GM21528 (cell line): ENCODE measurements at regions not wholly inside any gene's neighbourhood (a gene's known extent, or its start where the extent isn't known, plus 50 kb on each side); places are given as distances from the start of the nearest gene placed in this dataset.
"Not testable (repeated sequence)": the region's sequence is repeated elsewhere in the genome, so short reads cannot be mapped to it uniquely, and the experiment has no call there.

Source experiments
- ATAC-seq: cut with Tn5 transposase; IDR thresholded peaks from one replicate; pipeline ENCODE4 v1.9.1; 2021; ENCODE audit warnings: mild to moderate bottlenecking, moderate library complexity; ENCODE audit not compliant: unreplicated experiment, low FRiP score

DNA sequence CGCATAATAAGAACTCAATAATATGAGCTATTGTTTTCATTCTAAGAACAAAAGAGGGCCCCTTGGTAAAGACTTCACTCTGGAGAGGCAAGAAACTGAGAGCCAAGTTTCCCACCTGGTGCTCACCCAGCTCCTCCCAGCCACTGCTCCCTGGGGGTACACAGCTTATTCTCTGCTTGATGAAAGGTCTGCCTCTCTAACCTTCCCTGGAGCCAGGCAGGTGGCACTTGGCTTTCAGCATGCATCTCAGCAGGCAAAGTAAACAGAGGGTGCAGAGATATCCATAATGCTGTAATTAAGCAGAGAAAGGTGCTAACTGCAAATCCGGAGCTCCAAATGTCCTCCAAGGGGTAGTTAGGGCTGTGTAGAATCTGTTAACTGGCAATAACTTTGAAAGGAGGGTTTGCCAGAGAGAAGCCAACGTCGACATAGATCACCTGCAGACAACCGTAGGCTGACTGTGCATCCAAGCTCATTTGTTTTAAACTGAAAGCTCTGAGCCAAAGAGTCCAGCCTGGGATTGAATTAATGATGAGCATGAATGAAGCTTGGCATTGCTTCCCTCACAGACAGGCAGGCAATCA is 159.6 kb upstream of the PROK2 start:
- no peak for ATAC-seq

DNA sequence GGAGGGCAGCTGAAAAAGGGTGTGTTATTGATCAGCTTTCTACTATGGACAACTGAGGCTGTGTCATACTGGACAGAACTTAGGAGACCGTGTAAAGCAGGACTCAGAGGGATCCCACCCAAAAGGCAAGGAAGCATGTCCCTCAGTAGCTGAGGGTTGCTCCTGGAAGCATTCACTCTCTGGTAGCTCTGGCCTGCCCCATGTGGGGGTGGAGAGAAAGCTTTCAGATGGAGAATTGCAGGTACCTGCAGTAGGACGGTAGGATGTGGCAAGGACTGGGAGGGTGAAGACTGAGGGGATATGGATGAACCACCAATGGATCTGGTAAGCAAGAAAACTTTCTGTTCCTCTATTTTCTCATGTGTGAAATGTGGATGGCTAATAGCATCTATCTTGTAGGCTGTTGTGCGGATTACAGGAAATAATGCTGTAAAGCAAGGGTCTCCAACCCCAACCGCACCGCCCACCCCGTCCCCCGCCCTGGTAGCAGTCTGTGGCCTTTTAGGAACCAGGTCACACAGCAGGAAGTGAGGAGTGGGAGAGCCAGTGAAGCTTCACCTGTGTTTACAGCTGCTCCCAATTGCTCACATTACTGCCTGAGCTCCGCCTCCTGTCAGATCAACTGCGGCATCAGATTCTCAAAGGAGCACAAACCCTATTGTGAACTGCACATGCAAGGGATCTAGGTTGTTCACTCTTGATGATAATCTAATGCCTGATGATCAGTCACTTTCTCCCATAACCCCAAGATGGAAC is 157.7 kb upstream of the PROK2 start:
- ATAC-seq = no peak

- no peak for ATAC-seq
Measured at GRCh38 chr3:71940486-71940885, 155.5 kb upstream of the PROK2 start.

DNA sequence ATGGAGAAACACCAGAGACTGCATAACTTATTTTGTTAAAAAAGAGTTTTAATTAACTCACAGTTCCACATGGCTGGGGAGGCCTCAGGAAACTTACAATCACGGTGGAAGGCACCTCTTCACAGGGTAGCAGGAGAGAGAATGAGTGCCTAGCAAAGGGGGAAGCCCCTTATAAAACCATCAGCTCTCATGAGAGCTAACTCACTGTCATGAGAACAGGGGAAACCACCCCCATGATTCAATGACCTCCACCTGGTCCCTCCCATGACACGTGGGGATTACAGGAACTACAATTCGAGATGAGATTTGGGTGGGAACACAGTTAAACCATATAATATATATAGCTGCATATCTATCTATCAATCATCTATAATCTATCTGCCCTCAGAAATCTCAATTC is 153.1 kb upstream of the PROK2 start:
- not testable (repeated sequence) for ATAC-seq

- ATAC-seq = no peak
Measured at GRCh38 chr3:71936681-71937080, 151.7 kb upstream of the PROK2 start.

DNA sequence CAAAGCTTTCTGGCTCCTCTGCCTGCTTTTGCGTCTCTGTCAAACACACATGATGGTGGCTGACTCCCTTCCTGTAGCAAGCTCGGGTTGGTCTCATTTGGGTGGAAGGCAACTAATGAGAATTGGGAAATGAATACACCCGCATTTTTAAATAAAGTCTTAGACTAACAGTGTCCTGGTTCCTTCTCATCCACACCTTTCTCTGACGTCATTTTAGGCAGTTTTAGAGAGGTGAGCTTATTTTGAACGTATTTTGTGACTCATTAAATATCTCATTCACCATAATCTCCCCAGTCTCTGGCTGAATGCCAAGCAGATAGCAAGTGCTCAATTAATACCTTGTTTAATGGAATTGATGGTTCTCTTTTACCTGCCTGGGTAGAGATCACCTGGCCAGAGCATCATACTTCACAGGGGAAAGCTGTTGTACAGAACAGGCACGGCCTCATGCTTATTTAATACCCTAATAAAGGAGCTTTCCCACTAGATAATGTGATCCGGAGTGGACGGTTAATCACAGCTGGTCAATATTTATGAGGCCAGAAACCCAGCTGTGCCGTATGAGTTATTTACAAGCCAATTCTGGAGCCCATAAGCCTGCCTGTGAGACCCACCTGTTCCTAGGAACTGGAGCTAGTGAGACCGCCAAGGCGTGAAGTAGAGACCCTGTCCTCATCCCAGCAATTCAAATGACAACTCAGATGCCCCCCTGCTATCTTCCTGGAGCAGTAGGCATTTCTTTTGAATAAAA is 149.7 kb upstream of the PROK2 start:
- ATAC-seq = no peak

- ATAC-seq = no peak
Measured at GRCh38 chr3:71931922-71932321, 147.0 kb upstream of the PROK2 start.

GRCh38 chr3:71930056-71930991 is 145.4 kb upstream of the PROK2 start:
- no peak for ATAC-seq

DNA sequence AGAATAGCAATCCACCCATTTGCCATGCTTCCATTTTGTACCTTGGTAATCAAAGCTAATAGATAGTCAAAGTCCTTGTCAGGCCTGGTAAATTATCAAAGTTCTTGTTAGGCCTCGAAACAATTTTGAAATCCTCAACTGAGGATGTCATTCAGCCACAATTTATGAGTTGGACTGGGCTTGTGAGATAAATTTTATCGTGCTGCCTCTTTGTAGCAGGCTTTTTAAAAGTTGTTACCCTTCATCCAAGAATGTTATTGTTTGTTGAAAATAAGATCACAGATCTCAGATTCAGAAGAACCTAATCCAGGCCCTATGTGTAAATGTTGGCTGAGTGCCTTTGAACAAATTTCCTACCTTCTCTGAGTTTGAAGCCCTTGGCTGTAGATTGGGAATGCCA is 143.3 kb upstream of the PROK2 start:
- no peak for ATAC-seq

DNA sequence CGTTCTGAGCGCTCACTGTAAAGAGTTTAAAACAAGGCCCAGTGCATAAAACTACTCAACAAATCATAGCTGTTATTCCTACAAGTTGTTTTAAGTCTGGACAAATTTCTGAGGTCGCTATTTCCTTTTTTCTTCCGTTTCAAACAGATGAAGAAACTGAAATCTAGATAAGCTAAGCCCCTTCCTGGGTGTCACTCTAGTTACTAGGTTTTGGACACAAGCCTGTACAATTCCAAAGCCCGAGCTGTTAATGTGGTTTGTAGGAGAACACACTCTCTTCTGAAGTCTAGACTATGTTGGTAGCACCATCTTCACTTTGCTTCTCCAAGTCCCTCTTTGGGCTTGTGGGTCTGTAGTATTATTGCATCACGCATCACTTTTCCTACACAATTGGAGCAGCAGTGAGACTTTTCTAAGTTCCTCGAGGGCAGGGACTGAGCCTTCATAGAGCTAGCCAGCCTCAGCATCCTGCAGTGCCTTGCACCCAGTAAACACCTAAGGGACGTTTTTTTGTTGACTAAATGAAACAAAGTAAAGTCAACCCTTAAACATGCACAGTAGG is 142.6 kb upstream of the PROK2 start:
- no peak for ATAC-seq

GRCh38 chr3:71926616-71927015 is 141.7 kb upstream of the PROK2 start:
- no peak for ATAC-seq

DNA sequence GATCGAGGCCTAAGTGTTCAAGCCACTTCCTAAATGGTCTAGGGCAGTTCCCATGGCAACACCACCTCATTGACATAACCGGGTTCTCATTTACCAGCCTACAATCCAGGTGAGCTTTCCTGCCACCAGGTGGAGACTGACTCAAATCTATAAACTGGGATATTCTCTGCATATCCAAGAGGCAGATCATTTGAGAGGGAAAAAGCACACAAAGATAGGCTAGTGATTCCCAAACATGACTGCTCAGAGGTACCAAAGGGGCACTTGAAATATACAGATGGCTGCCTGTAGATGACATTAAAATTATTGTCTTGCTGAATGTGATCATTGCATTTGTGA is 141.3 kb upstream of the PROK2 start:
- no peak for ATAC-seq

DNA sequence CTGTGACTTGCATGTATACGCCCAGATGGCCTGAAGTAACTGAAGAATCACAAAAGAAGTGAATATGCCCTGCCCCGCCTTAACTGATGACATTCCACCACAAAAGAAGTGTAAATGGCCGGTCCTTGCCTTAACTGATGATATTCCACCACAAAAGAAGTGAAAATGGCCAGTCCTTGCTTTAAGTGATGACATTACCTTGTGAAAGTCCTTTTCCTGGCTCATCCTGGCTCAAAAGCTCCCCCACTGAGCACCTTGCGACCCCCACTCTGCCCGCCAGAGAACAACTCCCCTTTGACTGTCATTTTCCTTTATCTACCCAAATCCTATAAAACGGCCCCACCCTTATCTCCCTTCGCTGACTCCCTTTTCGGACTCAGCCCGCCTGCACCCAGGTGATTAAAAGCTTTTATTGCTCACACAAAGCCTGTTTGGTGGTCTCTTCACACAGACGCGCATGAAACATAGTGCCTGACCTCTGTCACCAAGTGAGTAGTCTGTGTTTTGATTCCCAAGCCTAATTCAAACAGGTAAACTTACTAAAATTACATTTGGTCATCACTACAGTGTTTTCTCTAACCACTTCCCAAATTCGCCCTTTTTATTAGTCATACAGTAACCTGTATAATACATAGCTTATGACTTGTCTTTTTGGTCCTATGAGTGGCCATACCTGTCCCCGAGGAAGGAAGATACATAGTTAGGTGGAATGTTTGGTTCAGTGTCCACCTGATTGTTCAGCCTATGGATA is 140.7 kb upstream of the PROK2 start:
- not testable (repeated sequence) for ATAC-seq

DNA sequence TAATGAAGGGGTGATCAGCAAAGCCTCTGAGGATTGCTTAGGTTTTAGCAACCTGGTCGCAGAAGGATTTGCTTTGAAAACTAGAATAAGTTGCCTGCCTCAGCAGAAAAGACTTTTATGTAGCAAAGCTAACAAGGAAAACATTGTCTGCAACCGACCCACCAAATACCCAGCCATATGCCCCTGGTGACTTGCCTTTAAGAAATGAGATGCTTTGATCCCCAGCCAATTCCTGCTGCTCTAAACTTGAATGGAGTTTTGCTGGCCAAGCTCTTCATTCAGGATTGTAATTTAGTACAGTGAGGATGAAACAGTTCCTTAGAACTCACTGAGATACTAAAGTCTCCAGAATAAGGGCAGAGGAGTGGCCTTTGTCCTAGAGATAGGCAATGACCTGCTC is 139.8 kb upstream of the PROK2 start:
- no peak for ATAC-seq

- ATAC-seq = no peak
Measured at GRCh38 chr3:71921036-71921435, 136.1 kb upstream of the PROK2 start.

DNA sequence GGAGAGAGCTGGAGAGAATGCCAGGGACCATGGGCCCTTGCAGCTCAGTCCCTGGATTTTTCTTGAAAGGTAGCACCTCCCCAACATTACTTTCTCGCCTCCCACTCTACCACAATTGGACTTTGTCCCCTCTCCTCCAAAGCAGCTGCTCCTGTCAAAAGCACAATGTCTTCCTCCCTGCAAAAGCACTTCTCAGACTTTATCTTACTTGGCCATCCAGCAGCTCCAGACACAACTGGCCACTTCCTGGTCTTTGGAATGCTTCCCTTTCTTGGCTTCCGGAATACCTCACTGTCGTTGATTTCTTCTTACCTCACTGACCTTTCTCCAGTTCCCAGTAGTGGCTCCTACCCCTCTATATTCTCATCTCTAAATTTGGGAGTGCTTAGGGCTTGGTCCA is 134.6 kb upstream of the PROK2 start:
- ATAC-seq = no peak

DNA sequence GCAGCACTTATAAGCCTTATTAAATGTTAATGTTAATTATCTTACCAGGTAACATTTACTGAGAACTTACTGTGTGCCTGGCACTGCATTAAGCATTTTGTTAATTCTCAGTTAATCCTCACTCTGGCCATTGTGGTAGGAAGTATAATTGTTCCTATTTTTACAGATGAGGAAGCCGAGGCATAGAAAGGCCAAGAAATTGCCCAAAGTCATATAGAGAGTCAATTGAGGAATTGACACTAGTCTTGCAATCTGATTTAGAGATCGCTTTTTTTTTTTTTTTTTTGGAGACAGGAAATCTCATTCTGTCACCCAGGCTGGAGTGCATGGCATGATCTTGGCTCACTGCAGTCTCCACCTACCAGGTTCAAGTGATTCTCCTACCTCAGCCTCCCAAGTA is 132.6 kb upstream of the PROK2 start:
- ATAC-seq = no peak

- ATAC-seq = no peak
Measured at GRCh38 chr3:71916747-71917369, 131.9 kb upstream of the PROK2 start.

GRCh38 chr3:71912839-71913495 is 128.0 kb upstream of the PROK2 start:
- ATAC-seq = no peak
